ENCODE measurements at regions not wholly inside any gene's neighbourhood (a gene's known extent, or its start where the extent isn't known, plus 50 kb on each side); places are given as distances from the start of the nearest gene placed in this dataset.

- Histone ChIP-seq H2BK15ac (ENCODE audit: low read depth, low read length) (no peak overlapping the region), H3K14ac (replicated peaks; ENCODE audit: low read depth, low read length) (no peak overlapping the region), H3K4me2 (ENCODE audit: low read depth, low read length) (no peak overlapping the region), H3K4me3 (ENCODE audit: insufficient read depth, low read depth, low read length) (no peak overlapping the region), H3K79me1 (ENCODE audit: low read depth in 1 of 2, low read length in 2 of 2) (no peaks in the 10 kb centered on the region), H3K36me3 (ENCODE audit: control insufficient read depth, insufficient read depth, low read length) (no peaks in the 10 kb centered on the region), H3K9me3 (ENCODE audit: control insufficient read depth, insufficient read depth, low read length) (peaks cover 59% of the 10 kb centered on the region), H3K9ac (ENCODE audit: low read depth, low read length) (no peak overlapping the region), H2BK20ac (ENCODE audit: low read depth, low read length) (no peak overlapping the region), H3K27ac (ENCODE audit: insufficient read depth, low read length) (no peak overlapping the region), H2AFZ (replicated peaks; ENCODE audit: low read length, poor library complexity) (no peak overlapping the region), H3K18ac (ENCODE audit: low read depth, low read length) (no peak overlapping the region), H2BK5ac (ENCODE audit: low read depth, low read length, poor library complexity, severe bottlenecking) (no peak overlapping the region), H3K4me1 (ENCODE audit: control insufficient read depth, insufficient read depth, low read length) (no peaks in the 10 kb centered on the region), H4K91ac (ENCODE audit: insufficient read depth, low read depth, low read length) (no peak overlapping the region), H2AK5ac (ENCODE audit: low read depth, low read length) (no peak overlapping the region), H3K4ac (ENCODE audit: low read depth, low read length) (no peak overlapping the region), H2AK9ac (replicated peaks; ENCODE audit: low read depth, low read length, poor library complexity) (no peak overlapping the region), H3K9me1 (ENCODE audit: insufficient read depth, low read length) (no peaks in the 10 kb centered on the region), H2BK120ac (ENCODE audit: low read depth, low read length) (no peak overlapping the region), H4K5ac (ENCODE audit: low read depth, low read length) (no peak overlapping the region), H4K20me1 (ENCODE audit: insufficient read depth, low read length) (no peaks in the 10 kb centered on the region), H4K8ac (ENCODE audit: low read depth in 2 of 2, low read length in 2 of 2) (no peak overlapping the region), H3K27me3 (ENCODE audit: control insufficient read depth, insufficient read depth, low read length) (no peaks in the 10 kb centered on the region), H3K23ac (ENCODE audit: low read depth, low read length) (no peak overlapping the region), H3K56ac (ENCODE audit: extremely low read depth, insufficient read depth, low read length) (no peak overlapping the region)
- ChIA-PET POLR2A (ENCODE audit: unreplicated experiment) (no interaction called here), CTCF (no interaction called here)
- DNase-seq (no peak), ATAC-seq (ENCODE audit: low read depth) (no peak)
- TF ChIP-seq RFX5 (IDR thresholded peaks at IDR 0.05; ENCODE audit: low read depth, low read length) (no peak), BHLHE40 (IDR thresholded peaks at IDR 0.05; ENCODE audit: low read depth, low read length) (no peak), CTCF (conservative IDR thresholded peaks at IDR 0.05; ENCODE audit: low read depth, low read length) (no peak), CHD1 (IDR thresholded peaks at IDR 0.05; ENCODE audit: low read depth, low read length) (no peak), POLR2A (IDR thresholded peaks at IDR 0.05; ENCODE audit: low read depth, low read length) (no peak), MAFK (IDR thresholded peaks at IDR 0.05; ENCODE audit: low read depth, low read length) (no peak), RCOR1 (IDR thresholded peaks at IDR 0.05; ENCODE audit: insufficient replicate concordance, low read length) (no peak), RAD21 (IDR thresholded peaks at IDR 0.05; ENCODE audit: low read length) (no peak), SMC3 (IDR thresholded peaks at IDR 0.05; ENCODE audit: low read depth, low read length) (no peak), CEBPB (IDR thresholded peaks at IDR 0.05; ENCODE audit: low read depth, low read length) (no peak), USF2 (IDR thresholded peaks at IDR 0.05; ENCODE audit: low read depth, low read length) (no peak), MXI1 (IDR thresholded peaks at IDR 0.05; ENCODE audit: borderline replicate concordance, low read depth, low read length) (no peak), MAZ (IDR thresholded peaks at IDR 0.05; ENCODE audit: borderline replicate concordance, low read depth, low read length) (no peak), NFE2L2 (IDR thresholded peaks at IDR 0.05; ENCODE audit: low read depth, low read length) (no peak)
- TF ChIP-seq, protein P1, sequence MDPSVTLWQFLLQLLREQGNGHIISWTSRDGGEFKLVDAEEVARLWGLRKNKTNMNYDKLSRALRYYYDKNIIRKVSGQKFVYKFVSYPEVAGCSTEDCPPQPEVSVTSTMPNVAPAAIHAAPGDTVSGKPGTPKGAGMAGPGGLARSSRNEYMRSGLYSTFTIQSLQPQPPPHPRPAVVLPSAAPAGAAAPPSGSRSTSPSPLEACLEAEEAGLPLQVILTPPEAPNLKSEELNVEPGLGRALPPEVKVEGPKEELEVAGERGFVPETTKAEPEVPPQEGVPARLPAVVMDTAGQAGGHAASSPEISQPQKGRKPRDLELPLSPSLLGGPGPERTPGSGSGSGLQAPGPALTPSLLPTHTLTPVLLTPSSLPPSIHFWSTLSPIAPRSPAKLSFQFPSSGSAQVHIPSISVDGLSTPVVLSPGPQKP (IDR thresholded peaks at IDR 0.05; ENCODE audit: borderline replicate concordance, low read depth, low read length) = no peak
- intact Hi-C loops (cut with micrococcal nuclease) = no loop called here
- no TSS peak for BruUV-seq (replicated peaks)
- WGBS, 2 experiments (ENCODE audit: extremely low coverage in 2 of 2, insufficient read length in 1 of 2) = 8% methylated on average over 2 of the region's 2 CpGs; no CpG with 5 or more reads in 1 of the 2 experiments
- dilution Hi-C loops (cut with HindIII; ENCODE audit: low sequenced_read_pairs, unreplicated experiment) = no loop called here
- in situ Hi-C loops (cut with MboI; ENCODE audit: low sequenced_read_pairs) = no loop called here
These were observed 347.0 kb upstream of the AJAP1 start for GRCh38 chr1:4307468-4307845.
